ENCODE measurements at regions not wholly inside any gene's neighbourhood (a gene's known extent, or its start where the extent isn't known, plus 50 kb on each side); places are given as distances from the start of the nearest gene placed in this dataset.

- TF ChIP-seq CTCF (conservative IDR thresholded peaks at IDR 0.05; ENCODE audit: low read depth, low read length) (no peak), EZH2 (IDR thresholded peaks at IDR 0.05; ENCODE audit: low read length, unreplicated experiment) (no peak)
Observed at GRCh38 chr12:115035535-115036107, 351.6 kb upstream of the TBX3 start.
